ENCODE measurements at regions not wholly inside any gene's neighbourhood (a gene's known extent, or its start where the extent isn't known, plus 50 kb on each side); places are given as distances from the start of the nearest gene placed in this dataset.
A peak's percentile ranks its signal among the peaks of the same experiment; 100 is the strongest.
"Not testable (repeated sequence)": the region's sequence is repeated elsewhere in the genome, so short reads cannot be mapped to it uniquely, and the experiment has no call there.

GRCh38 chr7:25742316-25742715 lies 409.7 kb upstream of the NFE2L3 start:
- TF ChIP-seq, protein P1, sequence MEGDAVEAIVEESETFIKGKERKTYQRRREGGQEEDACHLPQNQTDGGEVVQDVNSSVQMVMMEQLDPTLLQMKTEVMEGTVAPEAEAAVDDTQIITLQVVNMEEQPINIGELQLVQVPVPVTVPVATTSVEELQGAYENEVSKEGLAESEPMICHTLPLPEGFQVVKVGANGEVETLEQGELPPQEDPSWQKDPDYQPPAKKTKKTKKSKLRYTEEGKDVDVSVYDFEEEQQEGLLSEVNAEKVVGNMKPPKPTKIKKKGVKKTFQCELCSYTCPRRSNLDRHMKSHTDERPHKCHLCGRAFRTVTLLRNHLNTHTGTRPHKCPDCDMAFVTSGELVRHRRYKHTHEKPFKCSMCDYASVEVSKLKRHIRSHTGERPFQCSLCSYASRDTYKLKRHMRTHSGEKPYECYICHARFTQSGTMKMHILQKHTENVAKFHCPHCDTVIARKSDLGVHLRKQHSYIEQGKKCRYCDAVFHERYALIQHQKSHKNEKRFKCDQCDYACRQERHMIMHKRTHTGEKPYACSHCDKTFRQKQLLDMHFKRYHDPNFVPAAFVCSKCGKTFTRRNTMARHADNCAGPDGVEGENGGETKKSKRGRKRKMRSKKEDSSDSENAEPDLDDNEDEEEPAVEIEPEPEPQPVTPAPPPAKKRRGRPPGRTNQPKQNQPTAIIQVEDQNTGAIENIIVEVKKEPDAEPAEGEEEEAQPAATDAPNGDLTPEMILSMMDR (IDR thresholded peaks at IDR 0.05; ENCODE audit: low read depth, low read length), result no peak
- no peak for DNase-seq (ENCODE audit: low read depth in 2 of 2)
- no peak overlapping the region for H3K4me3 ChIP-seq (replicated peaks in 1 of 2; ENCODE audit: low read depth in 2 of 2, low read length in 2 of 2)

DNA sequence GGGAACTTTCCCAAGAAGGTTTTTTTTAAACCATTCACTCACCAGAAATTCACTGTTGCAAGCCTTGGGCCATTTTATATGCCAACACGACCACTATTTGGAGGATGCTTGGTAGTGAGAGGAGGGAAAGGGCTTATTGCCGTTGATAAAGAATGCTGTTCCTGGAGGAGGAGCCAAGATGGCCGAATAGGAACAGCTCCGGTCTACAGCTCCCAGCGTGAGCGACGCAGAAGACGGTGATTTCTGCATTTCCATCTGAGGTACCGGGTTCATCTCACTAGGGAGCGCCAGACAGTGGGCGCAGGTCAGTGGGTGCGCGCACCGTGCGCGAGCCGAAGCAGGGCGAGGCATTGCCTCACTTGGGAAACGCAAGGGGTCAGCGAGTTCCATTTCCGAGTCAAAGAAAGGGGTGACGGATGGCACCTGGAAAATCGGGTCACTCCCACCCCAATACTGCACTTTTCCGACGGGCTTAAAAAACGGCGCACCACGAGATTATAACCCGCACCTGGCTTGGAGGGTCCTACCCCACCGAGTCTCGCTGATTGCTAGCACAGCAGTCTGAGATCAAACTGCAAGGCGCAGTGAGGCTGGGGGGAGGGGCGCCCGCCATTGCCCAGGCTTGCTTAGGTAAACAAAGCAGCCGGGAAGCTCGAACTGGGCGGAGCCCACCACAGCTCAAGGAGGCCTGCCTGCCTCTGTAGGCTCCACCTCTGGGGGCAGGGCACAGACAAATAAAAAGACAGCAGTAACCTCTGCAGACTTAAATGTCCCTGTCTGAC lies 408.1 kb upstream of the NFE2L3 start:
- not testable (repeated sequence) for DNase-seq (ENCODE audit: low read depth in 2 of 2); H3K4me3 ChIP-seq (replicated peaks in 1 of 2; ENCODE audit: low read depth in 2 of 2, low read length in 2 of 2)

DNA sequence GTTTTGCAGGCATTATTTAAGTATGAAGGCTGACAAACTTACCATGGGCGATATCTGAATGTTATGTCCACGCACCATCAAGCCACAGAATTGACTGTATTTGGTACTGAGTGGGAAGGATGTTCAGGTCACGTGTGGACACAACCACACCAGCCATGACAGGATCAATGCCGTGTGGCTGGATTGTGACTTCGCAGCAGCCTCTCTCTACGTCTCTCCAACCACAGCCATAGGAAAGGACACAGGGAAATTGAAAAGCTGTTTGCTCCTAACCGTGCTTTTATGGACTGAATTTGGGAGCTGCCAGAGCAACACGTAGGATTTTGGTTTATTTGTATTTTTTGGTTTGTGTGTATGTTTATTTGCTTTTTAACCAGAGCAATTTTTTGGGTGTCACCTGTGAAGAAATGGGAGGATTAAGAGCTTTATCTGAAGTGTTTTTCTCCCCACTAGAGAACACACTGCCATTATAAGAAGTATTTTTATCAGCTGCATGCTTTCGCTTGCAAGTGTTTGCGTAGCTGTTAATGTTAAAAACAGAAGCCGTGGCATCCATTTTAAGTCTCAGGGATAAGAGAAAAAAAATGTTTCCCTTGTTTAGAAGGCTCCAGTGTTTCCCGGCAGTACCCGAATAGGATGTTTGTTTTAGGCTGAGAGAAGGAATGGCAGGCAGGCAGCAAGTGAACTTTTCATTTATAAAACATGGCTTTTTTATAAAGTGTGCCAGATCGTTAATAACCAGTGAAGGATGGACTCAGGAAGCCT lies 401.1 kb upstream of the NFE2L3 start:
- peak in 1 of 2 donors; percentile 11 for DNase-seq (ENCODE audit: low read depth in 2 of 2)
- TF ChIP-seq, protein P1 (IDR thresholded peaks at IDR 0.05; ENCODE audit: low read depth, low read length), result no peak
- H3K4me3 ChIP-seq (replicated peaks in 1 of 2; ENCODE audit: low read depth in 2 of 2, low read length in 2 of 2), result no peak overlapping the region

- TF ChIP-seq, protein P1 (IDR thresholded peaks at IDR 0.05; ENCODE audit: low read depth, low read length), result no peak
- no peak for DNase-seq (ENCODE audit: low read depth in 2 of 2)
Observed at GRCh38 chr7:25752154-25752553, 399.8 kb upstream of the NFE2L3 start.

DNA sequence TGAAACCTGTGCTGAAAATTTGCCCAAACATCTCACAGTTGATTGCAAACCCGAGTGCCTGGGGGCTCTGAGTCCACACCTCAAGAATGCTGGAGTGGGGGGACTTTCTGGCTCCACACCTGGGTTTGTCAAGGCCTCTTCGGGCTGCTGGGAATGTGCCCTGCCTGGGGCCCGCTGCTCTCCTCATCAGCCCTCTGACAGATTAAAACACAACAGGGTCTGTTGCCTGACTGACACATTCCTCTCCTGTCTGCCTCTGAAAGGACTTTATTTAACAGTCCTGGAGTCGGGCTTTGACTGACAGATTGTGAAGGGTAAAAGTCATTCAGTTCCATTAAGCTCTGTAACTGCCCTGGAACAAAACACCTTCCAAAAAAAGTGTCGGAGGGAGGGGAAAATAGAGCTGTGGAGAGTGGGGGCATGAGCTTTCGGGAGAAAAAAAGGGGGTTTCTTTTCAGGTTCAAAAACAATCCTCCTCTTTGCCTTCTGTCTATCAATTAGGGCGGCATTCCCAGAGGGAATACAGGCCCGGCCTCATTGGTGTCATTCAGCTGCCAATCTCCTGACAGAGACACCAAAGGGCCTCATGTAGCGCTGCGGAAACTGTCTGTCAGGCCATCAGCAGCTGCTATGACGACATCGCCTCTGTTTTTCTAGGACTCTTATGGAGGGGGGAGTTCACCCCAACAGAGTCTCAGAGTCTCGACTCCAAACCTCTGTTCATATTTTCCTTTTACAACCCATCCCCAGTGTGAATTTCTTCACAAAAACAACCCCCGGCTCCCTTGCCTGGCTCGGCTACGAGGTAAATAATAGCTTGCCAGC lies 398.8 kb upstream of the NFE2L3 start:
- DNase-seq (ENCODE audit: low read depth in 2 of 2), result no peak
- H3K4me3 ChIP-seq (replicated peaks in 1 of 2; ENCODE audit: low read depth in 2 of 2, low read length in 2 of 2), result no peak overlapping the region
- TF ChIP-seq, protein P1 (IDR thresholded peaks at IDR 0.05; ENCODE audit: low read depth, low read length), result no peak

More at GRCh38 chr7:25752154-25752553, 399.8 kb upstream of the NFE2L3 start:
- H3K4me3 ChIP-seq (replicated peaks in 1 of 2; ENCODE audit: low read depth in 2 of 2, low read length in 2 of 2), result no peak overlapping the region

DNA sequence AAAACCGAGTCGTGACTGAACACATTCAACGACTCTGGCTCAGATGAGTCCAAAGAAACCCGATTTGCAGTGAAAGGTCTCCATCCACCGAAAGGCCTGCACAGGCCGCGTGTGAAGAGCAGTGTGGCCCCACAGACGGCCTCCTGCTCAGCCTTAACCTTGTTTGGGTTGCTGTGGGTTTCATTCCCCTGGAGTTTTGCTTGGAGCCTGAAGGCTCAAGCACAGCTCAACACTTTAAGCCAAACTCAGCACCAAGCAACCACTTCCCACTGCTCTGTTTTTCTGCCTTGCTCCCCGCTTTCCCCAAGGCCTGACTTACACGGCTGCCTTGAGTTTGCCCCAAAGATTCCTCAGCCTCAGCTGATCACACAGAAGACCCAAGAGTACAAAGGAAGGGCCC lies 398.2 kb upstream of the NFE2L3 start:
- DNase-seq (ENCODE audit: low read depth in 2 of 2), result no peak
- no peak overlapping the region for H3K4me3 ChIP-seq (replicated peaks in 1 of 2; ENCODE audit: low read depth in 2 of 2, low read length in 2 of 2)
- TF ChIP-seq, protein P1 (IDR thresholded peaks at IDR 0.05; ENCODE audit: low read depth, low read length), result no peak
